A673 (cell line): ENCODE measurements at regions not wholly inside any gene's neighbourhood (a gene's known extent, or its start where the extent isn't known, plus 50 kb on each side); places are given as distances from the start of the nearest gene placed in this dataset.
"Not testable (repeated sequence)": the region's sequence is repeated elsewhere in the genome, so short reads cannot be mapped to it uniquely, and the experiment has no call there.

Experiments used
- BruUV-seq: library from RNA; stranded (reverse); fragments of 400-500 nt; replicated peaks from 2 replicates; lab custom pipeline; 2021; lab: Mats Ljungman, UMichigan
- CTCF ChIA-PET: fragments of 300-600 bp; sonication (Branson Sonifier 250); formaldehyde crosslinking; loops from one replicate; lab custom pipeline; 2022; ENCODE audit warnings: antibody characterized with exemption; lab: Charles Lee
- POLR2A ChIA-PET: fragments of 300-600 bp; sonication (Branson Sonifier 250); formaldehyde crosslinking; loops from one replicate; lab custom pipeline; 2022; ENCODE audit warnings: antibody characterized with exemption; ENCODE audit not compliant: low non-redundant PET; lab: Charles Lee
- DNase-seq: peaks from one replicate; pipeline ENCODE4 v3.0.0-alpha.2; 2015; ENCODE audit warnings: low spot score
- H3K27ac ChIP-seq: fragments of 200-600 bp; sonication (generic); 2 replicates; pipeline ENCODE4 v1.5.1; 2016; ENCODE audit warnings: mixed run types, low read depth, mild to moderate bottlenecking, mixed read lengths, antibody characterized with exemption, low read length; ENCODE audit not compliant: poor library complexity, severe bottlenecking
- H3K27me3 ChIP-seq: fragments of 200-600 bp; sonication (generic); replicated peaks from 2 replicates; pipeline ENCODE4 v1.6.1; 2017; ENCODE audit warnings: mixed run types, low read depth, mild to moderate bottlenecking, mixed read lengths, antibody characterized with exemption, low read length; ENCODE audit not compliant: insufficient read depth, poor library complexity
- H3K36me3 ChIP-seq: fragments of 200-600 bp; sonication (generic); 2 replicates; pipeline ENCODE4 v1.6.1; 2016; ENCODE audit warnings: mixed run types, mild to moderate bottlenecking, mixed read lengths, antibody characterized with exemption, low read length; ENCODE audit not compliant: insufficient read depth, poor library complexity, severe bottlenecking
- H3K4me1 ChIP-seq: fragments of 200-600 bp; sonication (generic); 2 replicates; pipeline ENCODE4 v1.6.1; 2017; ENCODE audit warnings: mixed run types, mild to moderate bottlenecking, mixed read lengths, antibody characterized with exemption, low read length; ENCODE audit not compliant: insufficient read depth, poor library complexity, severe bottlenecking
- H3K4me3 ChIP-seq: fragments of 200-600 bp; sonication (generic); 2 replicates; pipeline ENCODE4 v1.5.1; 2016; ENCODE audit warnings: low read depth, mixed run types, mild to moderate bottlenecking, mixed read lengths, low read length; ENCODE audit not compliant: poor library complexity, severe bottlenecking
- H3K9me3 ChIP-seq: fragments of 200-600 bp; sonication (generic); 2 replicates; pipeline ENCODE4 v1.6.1; 2016; ENCODE audit warnings: mixed run types, low read depth, mild to moderate bottlenecking, mixed read lengths, antibody characterized with exemption, low read length; ENCODE audit not compliant: poor library complexity, severe bottlenecking
- intact Hi-C: fragments of 100-400 bp; cut with micrococcal nuclease; formaldehyde crosslinking; loops from one replicate; pipeline ENCODE4 v1.10.0; 2022; ENCODE audit not compliant: unreplicated experiment

DNA sequence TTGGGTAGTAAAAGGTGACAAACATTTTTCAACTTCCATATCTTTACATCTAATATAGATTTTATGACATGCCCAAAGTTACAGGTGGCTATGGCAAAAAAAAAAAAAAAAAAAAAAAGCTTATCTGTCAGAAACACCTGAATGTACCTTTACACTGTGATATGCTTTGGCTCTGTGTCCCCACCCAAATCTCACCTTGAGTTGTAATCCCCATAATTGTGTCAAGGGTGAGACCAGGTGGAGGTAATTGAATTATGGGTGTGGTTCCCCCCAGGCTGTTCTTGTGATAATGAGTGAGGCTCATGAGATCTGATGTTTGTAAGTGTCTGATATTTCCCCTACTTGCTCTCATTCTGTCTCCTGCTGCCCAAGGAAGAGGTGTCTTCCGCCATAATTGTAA, 139.6 kb upstream of the LRRC61 start:
- H3K9me3 ChIP-seq, H3K4me1 ChIP-seq, BruUV-seq, H3K4me3 ChIP-seq, intact Hi-C loops, H3K36me3 ChIP-seq, H3K27ac ChIP-seq, DNase-seq, POLR2A ChIA-PET, CTCF ChIA-PET, H3K27me3 ChIP-seq: not testable (repeated sequence)

DNA sequence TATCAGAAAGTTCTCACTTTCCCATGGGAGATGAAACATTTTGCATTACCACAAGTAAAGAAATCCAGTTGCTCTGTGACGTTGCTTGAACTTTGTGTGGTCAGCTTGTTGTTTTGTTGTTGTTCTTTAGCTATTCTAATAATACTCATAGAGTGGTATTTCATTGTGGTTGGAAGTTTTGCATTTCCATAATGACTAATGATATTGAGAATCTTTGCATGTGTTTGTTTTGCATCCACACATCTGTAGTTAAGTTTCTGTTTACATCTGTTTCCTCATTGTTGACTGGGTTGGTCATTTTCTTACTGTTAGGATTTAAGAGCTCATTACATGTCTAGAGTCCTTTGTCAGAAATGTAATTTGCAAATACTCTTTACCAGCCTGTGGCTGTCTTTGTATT, 133.2 kb upstream of the LRRC61 start:
- POLR2A ChIA-PET, H3K4me1 ChIP-seq, DNase-seq, BruUV-seq, H3K4me3 ChIP-seq, H3K36me3 ChIP-seq, H3K9me3 ChIP-seq, intact Hi-C loops, CTCF ChIA-PET, H3K27me3 ChIP-seq, H3K27ac ChIP-seq: not testable (repeated sequence)

DNA sequence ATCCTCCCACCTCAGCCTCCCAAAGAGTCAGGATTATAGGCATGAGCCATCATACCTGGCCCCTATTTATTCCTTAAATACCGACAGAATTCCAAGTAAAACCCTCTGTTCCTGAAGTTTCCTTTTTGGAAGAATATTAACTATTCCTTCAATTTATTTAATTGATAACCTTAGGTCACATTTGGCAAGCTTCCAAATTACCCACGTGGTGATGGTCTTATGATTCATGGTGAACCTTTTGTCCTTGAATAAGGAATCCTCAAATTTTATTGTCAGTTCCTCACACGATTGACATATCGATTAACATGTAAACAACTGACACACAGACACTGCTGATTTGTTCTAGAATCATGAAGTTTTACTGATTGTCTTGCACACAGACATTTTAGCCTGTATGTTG, 130.6 kb upstream of the LRRC61 start:
- H3K36me3 ChIP-seq, POLR2A ChIA-PET, H3K4me1 ChIP-seq, H3K9me3 ChIP-seq, H3K27ac ChIP-seq, intact Hi-C loops, CTCF ChIA-PET, H3K4me3 ChIP-seq, DNase-seq, H3K27me3 ChIP-seq, BruUV-seq: not testable (repeated sequence)

DNA sequence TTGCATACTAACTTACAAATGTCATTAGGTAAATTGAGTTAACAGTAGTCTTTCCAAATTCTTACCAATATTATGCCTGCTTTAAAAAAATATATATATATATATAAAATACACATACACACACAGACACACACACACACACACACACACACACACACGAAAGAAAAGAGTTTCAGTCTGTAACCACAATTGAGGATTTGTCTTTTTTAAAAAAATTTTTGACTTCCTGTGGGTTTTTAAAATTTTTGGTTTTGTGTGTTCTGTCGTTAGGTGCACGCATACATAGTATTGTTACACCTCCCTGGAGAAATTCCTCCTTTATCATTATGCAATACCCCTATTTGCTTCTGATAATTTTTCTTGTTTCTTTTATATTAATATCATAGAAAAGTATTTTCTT, 129.3 kb upstream of the LRRC61 start:
- H3K27me3 ChIP-seq, intact Hi-C loops, H3K4me3 ChIP-seq, H3K4me1 ChIP-seq, DNase-seq, H3K36me3 ChIP-seq, BruUV-seq, H3K9me3 ChIP-seq, CTCF ChIA-PET, H3K27ac ChIP-seq, POLR2A ChIA-PET: not testable (repeated sequence)
